Activated CD4-positive, alpha-beta memory T cell treated with anti-CD3 and anti-CD28 coated beads, Interleukin-2, amount 10 ng/mL, durations not matched to agents 7 days and 5 days (primary cell): ENCODE measurements at regions not wholly inside any gene's neighbourhood (a gene's known extent, or its start where the extent isn't known, plus 50 kb on each side); places are given as distances from the start of the nearest gene placed in this dataset.

Source experiments
- CTCF ChIA-PET: fragments of 350-600 bp; sonication (Branson Sonifier 250); formaldehyde crosslinking; loops from one replicate; lab custom pipeline; 2021; ENCODE audit warnings: antibody characterized with exemption, inconsistent platforms; lab: Charles Lee
- POLR2A ChIA-PET: fragments of 350-600 bp; sonication (Branson Sonifier 250); formaldehyde crosslinking; loops from one replicate; lab custom pipeline; 2021; ENCODE audit warnings: antibody characterized with exemption; lab: Charles Lee
- DNase-seq: peaks from one replicate; pipeline ENCODE4 v3.0.0-alpha.2; 2020
- H3K27ac Mint-ChIP-seq: one replicate; pipeline ENCODE4 v1.8.0; 2021; ENCODE audit warnings: mild to moderate bottlenecking, mixed read lengths
- H3K27me3 Mint-ChIP-seq: one replicate; pipeline ENCODE4 v1.8.0; 2021; ENCODE audit warnings: mixed read lengths
- H3K36me3 Mint-ChIP-seq: one replicate; pipeline ENCODE4 v1.8.0; 2021; ENCODE audit warnings: low read depth, mixed read lengths
- H3K4me1 Mint-ChIP-seq: one replicate; pipeline ENCODE4 v1.8.0; 2021; ENCODE audit warnings: mixed read lengths
- H3K4me3 Mint-ChIP-seq: one replicate; pipeline ENCODE4 v1.8.0; 2021; ENCODE audit warnings: mild to moderate bottlenecking, mixed read lengths
- H3K9me3 Mint-ChIP-seq: one replicate; pipeline ENCODE4 v1.8.0; 2021; ENCODE audit warnings: mixed read lengths

DNA sequence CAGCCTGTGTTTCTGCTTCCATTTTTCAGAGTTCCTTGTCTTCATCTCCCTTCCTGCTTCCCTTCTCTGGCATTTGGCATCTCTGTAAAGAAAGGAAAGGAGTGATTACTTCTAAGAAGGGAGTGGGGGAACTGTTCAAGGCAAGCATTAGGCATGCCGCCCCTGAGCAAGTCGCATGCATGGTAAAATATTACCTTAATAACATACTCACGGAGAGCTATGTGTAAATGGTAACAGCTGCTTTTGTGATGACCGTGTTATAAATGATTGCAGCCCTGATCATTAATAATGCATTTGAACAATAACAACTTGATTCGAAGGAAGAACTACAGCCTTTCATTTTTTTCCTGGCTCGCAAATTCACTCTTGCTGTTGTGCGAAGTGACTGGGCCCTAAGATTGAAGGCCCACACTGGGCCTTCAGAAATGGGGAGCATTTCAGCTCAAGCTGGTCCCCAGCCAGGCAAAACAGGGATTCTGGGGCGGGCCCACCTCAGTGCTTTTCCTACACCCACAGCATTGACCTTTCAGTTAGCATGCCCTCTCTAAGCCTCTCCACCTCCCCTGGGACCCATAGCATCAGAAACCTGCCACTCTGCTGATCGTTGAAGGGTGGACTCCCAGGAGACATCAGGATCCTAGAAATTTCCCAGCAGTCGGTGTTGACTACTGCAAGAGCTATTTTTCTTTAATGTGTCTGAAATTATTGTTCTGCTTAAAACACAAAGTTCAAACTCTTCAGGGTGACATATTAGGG, 263.0 kb upstream of the CADM1 start:
- Mint-ChIP-seq H3K4me3 (no peak overlapping the region), H3K4me1 (no peaks in the 10 kb centered on the region), H3K9me3 (no peaks in the 10 kb centered on the region), H3K27me3 (peaks cover 1% of the 10 kb centered on the region), H3K36me3 (no peaks in the 10 kb centered on the region), H3K27ac (no peak overlapping the region)
- POLR2A ChIA-PET: no interaction called here
- no peak for DNase-seq
- CTCF ChIA-PET: no interaction called here

GRCh38 chr11:115766561-115766960, 262.3 kb upstream of the CADM1 start:
- no peak overlapping the region for H3K27ac Mint-ChIP-seq
- no peak overlapping the region for H3K4me3 Mint-ChIP-seq
- peaks cover 3% of the 10 kb centered on the region for H3K27me3 Mint-ChIP-seq
- no peaks in the 10 kb centered on the region for H3K36me3 Mint-ChIP-seq
- CTCF ChIA-PET: no interaction called here
- H3K9me3 Mint-ChIP-seq: no peaks in the 10 kb centered on the region
- no peaks in the 10 kb centered on the region for H3K4me1 Mint-ChIP-seq
- no peak for DNase-seq
- POLR2A ChIA-PET: no interaction called here

GRCh38 chr11:115765803-115766239, 261.6 kb upstream of the CADM1 start:
- Mint-ChIP-seq H3K4me1 (no peaks in the 10 kb centered on the region), H3K27me3 (peaks cover 4% of the 10 kb centered on the region), H3K36me3 (no peaks in the 10 kb centered on the region), H3K9me3 (no peaks in the 10 kb centered on the region), H3K4me3 (no peak overlapping the region), H3K27ac (no peak overlapping the region)
- POLR2A ChIA-PET: no interaction called here
- no peak for DNase-seq
- CTCF ChIA-PET: no interaction called here

DNA sequence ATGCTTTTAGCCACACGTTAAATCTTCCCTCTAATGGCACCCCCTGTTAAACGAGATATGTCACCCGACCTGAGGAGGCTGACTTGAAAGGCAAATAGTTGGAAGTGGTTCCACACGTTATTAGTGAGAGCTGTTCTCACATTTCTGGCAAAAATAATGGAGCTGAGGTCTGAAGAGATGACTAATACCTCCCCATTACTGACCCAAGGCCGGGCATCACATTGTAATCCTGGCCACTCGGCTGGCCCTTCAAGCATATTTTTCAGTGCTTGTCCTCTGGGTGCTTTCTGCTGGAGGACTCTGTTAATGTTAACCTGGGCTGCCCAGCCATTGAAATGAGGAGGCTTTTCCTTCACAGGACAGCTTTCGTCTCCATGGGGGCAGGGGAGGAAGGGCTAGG, 260.0 kb upstream of the CADM1 start:
- CTCF ChIA-PET: no interaction called here

DNA sequence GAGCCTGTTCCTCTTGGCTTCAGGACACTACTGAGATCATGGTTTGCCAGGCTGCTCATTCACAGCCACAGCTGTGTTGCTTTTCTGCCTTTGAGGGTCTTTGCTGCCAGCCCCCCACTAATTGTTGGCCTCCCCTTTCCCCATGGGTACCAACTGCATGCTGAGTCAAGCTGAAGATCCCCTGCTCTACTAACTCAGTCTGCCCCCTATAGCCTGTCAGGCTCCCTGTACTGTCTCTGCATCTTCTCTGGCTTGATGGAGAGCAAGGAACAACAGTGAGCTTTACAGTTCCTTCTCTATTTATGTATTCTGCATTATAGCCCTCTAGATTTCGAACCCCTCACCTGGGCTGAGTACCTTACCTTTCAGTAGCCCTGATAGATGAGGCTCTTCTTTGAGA, 257.6 kb upstream of the CADM1 start:
- no peaks in the 10 kb centered on the region for H3K4me1 Mint-ChIP-seq
- H3K4me3 Mint-ChIP-seq: no peak overlapping the region
- DNase-seq: no peak
- ChIA-PET POLR2A (interaction anchor here (0.7 kb wide), 1 partner anchor 36 kb away, joined by 3 read pairs; no protein-coding TSS in a partner anchor), CTCF (no interaction called here)
- no peaks in the 10 kb centered on the region for H3K36me3 Mint-ChIP-seq
- peaks cover 14% of the 10 kb centered on the region for H3K27me3 Mint-ChIP-seq
- H3K9me3 Mint-ChIP-seq: no peaks in the 10 kb centered on the region
- no peak overlapping the region for H3K27ac Mint-ChIP-seq

More for the DNA sequence above, 260.0 kb upstream of the CADM1 start:
- Mint-ChIP-seq H3K4me1 (no peaks in the 10 kb centered on the region), H3K4me3 (no peak overlapping the region), H3K27ac (no peak overlapping the region), H3K36me3 (no peaks in the 10 kb centered on the region), H3K27me3 (peaks cover 8% of the 10 kb centered on the region), H3K9me3 (no peaks in the 10 kb centered on the region)
- POLR2A ChIA-PET: no interaction called here
- DNase-seq: no peak

- Mint-ChIP-seq H3K4me1 (no peaks in the 10 kb centered on the region), H3K27me3 (peaks cover 14% of the 10 kb centered on the region), H3K36me3 (no peaks in the 10 kb centered on the region), H3K9me3 (no peaks in the 10 kb centered on the region), H3K27ac (no peak overlapping the region), H3K4me3 (no peak overlapping the region)
- POLR2A ChIA-PET: interaction anchor here (0.7 kb wide), 1 partner anchor 36 kb away, joined by 3 read pairs; no protein-coding TSS in a partner anchor
- no peak for DNase-seq
- CTCF ChIA-PET: no interaction called here
Measured at GRCh38 chr11:115761348-115761747, 257.1 kb upstream of the CADM1 start.

- DNase-seq: no peak
- Mint-ChIP-seq H3K9me3 (no peaks in the 10 kb centered on the region), H3K36me3 (no peaks in the 10 kb centered on the region), H3K27ac (no peak overlapping the region), H3K27me3 (peaks cover 14% of the 10 kb centered on the region), H3K4me1 (no peaks in the 10 kb centered on the region), H3K4me3 (no peak overlapping the region)
- ChIA-PET POLR2A (no interaction called here), CTCF (no interaction called here)
Measured at GRCh38 chr11:115760461-115761320, 256.5 kb upstream of the CADM1 start.

DNA sequence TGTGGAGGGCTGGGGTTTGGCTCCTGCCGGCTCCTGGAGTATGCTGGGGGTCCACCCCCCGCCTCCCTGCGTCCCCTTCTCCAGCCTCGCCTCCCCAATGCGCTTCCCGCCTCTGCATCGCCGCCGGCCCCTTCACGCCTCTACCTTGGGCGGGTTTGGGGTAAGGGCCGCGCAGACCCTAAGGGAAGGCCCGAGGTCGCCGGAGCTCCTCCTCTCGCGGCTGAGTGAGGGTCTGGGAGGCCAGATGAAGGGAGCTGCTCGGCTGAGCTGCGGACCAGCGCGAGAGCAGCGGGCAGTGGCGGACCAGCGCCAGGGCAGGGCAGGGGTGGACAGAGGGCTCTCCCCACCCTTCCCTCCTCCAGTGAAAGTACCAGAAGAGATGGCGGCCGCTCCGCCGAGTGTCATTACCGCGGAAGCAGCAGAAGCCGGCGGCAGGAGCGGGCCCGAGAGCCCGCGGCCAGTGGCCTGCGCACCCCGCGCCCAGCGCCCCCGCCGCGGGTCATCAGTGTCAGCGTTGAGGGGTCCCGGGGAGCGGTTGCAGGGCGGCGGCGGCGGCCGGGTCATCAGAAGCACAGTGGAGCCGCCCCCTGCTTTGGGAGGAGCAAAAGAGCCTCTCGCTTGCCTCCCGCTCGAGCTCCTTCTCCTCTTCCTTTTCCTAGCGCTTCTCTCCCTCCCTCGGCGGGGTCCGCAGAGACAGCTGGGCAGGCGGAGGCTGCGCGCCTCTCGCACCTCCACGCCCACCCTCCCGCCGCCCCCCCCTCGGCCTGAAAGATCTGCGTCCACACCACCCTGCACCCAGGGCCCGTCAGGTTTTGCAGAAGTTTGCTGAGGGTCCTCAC, 255.6 kb upstream of the CADM1 start:
- Mint-ChIP-seq H3K9me3 (no peaks in the 10 kb centered on the region), H3K4me1 (no peaks in the 10 kb centered on the region), H3K27me3 (peaks cover 14% of the 10 kb centered on the region), H3K4me3 (no peak overlapping the region), H3K27ac (no peak overlapping the region), H3K36me3 (no peaks in the 10 kb centered on the region)
- DNase-seq: no peak
- POLR2A ChIA-PET: no interaction called here
- CTCF ChIA-PET: no interaction called here

- Mint-ChIP-seq H3K27ac (no peak overlapping the region), H3K4me1 (no peaks in the 10 kb centered on the region), H3K9me3 (no peaks in the 10 kb centered on the region), H3K27me3 (peaks cover 14% of the 10 kb centered on the region), H3K36me3 (no peaks in the 10 kb centered on the region), H3K4me3 (no peak overlapping the region)
- DNase-seq: no peak
- ChIA-PET CTCF (no interaction called here), POLR2A (no interaction called here)
Measured at GRCh38 chr11:115758011-115758410, 253.8 kb upstream of the CADM1 start.

GRCh38 chr11:115751243-115752015, 247.2 kb upstream of the CADM1 start:
- Mint-ChIP-seq H3K9me3 (no peaks in the 10 kb centered on the region), H3K36me3 (no peaks in the 10 kb centered on the region), H3K27me3 (no peaks in the 10 kb centered on the region), H3K4me3 (no peak overlapping the region), H3K4me1 (no peaks in the 10 kb centered on the region), H3K27ac (no peak overlapping the region)
- no peak for DNase-seq
- ChIA-PET CTCF (no interaction called here), POLR2A (no interaction called here)

DNA sequence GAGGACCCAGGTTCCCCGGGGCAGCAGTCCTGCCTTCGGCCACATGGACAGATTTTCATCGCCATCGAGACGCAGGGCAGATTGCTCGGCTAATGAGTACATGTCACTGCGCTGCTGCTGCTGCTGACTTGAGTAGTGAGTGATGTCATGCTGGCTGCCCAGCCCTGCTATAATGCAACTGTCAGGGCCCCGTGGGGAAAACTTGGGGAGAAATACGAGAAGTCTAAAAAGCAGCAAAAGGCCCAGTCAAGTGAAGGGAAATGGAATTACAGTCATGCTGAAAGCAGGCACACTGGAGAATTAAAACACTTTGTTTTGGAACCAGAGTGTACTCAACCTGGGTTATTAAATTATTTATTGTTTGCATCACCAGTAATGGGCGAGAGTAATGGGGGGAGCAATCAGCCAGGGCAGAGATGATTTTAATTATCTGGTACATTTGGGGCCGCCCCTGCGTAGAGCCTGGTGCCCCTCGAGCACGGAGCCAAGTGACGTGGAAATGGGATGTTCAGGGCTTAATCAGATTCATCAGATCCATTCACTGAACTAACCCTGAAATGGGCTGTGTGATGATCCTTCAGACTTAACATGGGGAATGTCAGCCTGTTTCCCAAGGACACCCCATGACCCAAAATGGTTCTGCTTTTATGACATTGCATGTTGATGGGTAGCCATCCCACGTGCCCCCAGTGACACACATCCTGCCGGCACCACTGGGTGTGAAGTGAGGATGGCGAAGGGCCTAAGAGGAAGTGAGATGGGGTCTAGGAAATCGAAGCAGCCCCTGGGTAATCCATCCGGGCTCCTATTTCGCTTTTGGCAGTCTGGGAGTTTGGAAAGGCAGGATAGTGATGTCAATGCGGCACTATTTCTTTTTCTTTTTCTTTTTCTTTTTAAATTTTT, 241.6 kb upstream of the CADM1 start:
- DNase-seq: no peak
- CTCF ChIA-PET: no interaction called here
- Mint-ChIP-seq H3K36me3 (no peaks in the 10 kb centered on the region), H3K27me3 (no peaks in the 10 kb centered on the region), H3K9me3 (no peaks in the 10 kb centered on the region), H3K4me1 (no peaks in the 10 kb centered on the region), H3K4me3 (no peak overlapping the region), H3K27ac (no peak overlapping the region)
- POLR2A ChIA-PET: no interaction called here

- no peaks in the 10 kb centered on the region for H3K4me1 Mint-ChIP-seq
- H3K36me3 Mint-ChIP-seq: no peaks in the 10 kb centered on the region
- no peak overlapping the region for H3K27ac Mint-ChIP-seq
- DNase-seq: no peak
- CTCF ChIA-PET: no interaction called here
- no peaks in the 10 kb centered on the region for H3K27me3 Mint-ChIP-seq
- H3K9me3 Mint-ChIP-seq: no peaks in the 10 kb centered on the region
- POLR2A ChIA-PET: no interaction called here
- H3K4me3 Mint-ChIP-seq: no peak overlapping the region
Measured at GRCh38 chr11:115745066-115745465, 240.9 kb upstream of the CADM1 start.
